ENCODE measurements at regions not wholly inside any gene's neighbourhood (a gene's known extent, or its start where the extent isn't known, plus 50 kb on each side); places are given as distances from the start of the nearest gene placed in this dataset.
A peak's percentile ranks its signal among the peaks of the same experiment; 100 is the strongest.

GRCh38 chr10:129028451-129028850 lies 438.6 kb upstream of the MGMT start:
- Mint-ChIP-seq H3K4me1 (ENCODE audit: low read depth) (peaks cover 4% of the 10 kb centered on the region), H3K9me3 (no peaks in the 10 kb centered on the region), H3K27ac (no peak overlapping the region), H3K36me3 (ENCODE audit: low read depth) (no peaks in the 10 kb centered on the region), H3K4me3 (no peak overlapping the region), H3K27me3 (peaks cover 11% of the 10 kb centered on the region)

- no peak overlapping the region for H3K27ac Mint-ChIP-seq
- H3K27me3 Mint-ChIP-seq, result peaks cover 17% of the 10 kb centered on the region
- no peaks in the 10 kb centered on the region for H3K9me3 Mint-ChIP-seq
- peaks cover 9% of the 10 kb centered on the region for H3K4me1 Mint-ChIP-seq (ENCODE audit: low read depth)
- H3K4me3 Mint-ChIP-seq, result no peak overlapping the region
- no peaks in the 10 kb centered on the region for H3K36me3 Mint-ChIP-seq (ENCODE audit: low read depth)
Observed at GRCh38 chr10:129029051-129029450, 438.0 kb upstream of the MGMT start.

DNA sequence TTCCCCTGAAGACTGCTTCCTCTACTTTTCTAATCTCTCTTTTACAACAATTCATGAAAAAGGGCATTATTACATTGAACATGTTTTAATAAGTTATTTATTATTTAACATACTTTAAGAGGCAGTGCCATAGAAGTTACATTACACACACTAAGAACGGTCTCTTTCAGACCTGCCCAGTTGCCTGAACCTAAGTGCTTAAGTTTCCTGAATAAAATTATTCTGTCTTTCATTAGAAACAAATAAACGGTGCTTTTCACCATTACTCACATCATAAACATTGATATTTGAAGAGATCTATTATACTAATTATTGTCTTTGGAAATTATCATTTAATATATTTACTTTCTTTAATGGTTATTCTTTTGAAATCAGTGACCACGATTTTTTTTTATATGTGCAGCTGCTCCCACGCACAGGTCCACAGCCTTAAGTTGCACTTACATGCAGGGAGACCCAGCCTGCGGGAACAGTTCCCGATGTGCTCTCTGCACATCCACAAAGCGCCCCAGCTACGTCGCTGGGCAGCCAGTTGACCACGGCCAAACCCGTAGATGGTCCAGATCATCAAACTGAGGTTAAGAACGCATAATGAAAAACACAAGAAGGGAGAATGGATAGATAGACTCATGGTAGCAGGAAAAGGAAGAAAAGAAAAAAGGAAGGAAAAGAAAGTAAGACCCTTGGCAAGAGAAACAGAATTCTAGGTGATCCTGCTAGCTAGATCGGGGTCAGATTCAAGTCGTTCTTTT lies 437.0 kb upstream of the MGMT start:
- peaks cover 25% of the 10 kb centered on the region for H3K27me3 Mint-ChIP-seq
- peaks cover 9% of the 10 kb centered on the region for H3K4me1 Mint-ChIP-seq (ENCODE audit: low read depth)
- H3K4me3 Mint-ChIP-seq, result no peak overlapping the region
- no peaks in the 10 kb centered on the region for H3K9me3 Mint-ChIP-seq
- H3K27ac Mint-ChIP-seq, result no peak overlapping the region
- H3K36me3 Mint-ChIP-seq (ENCODE audit: low read depth), result no peaks in the 10 kb centered on the region

DNA sequence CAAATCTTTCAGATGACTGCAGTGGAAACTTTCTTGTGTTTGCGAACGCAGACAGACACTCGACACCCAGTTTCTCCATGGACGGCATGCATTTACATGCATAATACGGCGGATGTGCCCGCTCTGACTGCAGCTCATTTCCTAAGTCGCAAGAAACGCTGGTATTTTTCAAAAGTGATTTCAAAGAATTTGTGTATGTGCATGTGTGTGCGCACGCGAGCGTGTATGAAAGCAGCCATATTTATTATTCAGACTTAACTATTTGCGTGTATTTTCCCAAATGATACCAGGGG lies 436.5 kb upstream of the MGMT start:
- Mint-ChIP-seq H3K27me3 (peaks cover 29% of the 10 kb centered on the region), H3K9me3 (no peaks in the 10 kb centered on the region), H3K4me3 (no peak overlapping the region), H3K4me1 (ENCODE audit: low read depth) (peaks cover 14% of the 10 kb centered on the region), H3K36me3 (ENCODE audit: low read depth) (no peaks in the 10 kb centered on the region), H3K27ac (no peak overlapping the region)

DNA sequence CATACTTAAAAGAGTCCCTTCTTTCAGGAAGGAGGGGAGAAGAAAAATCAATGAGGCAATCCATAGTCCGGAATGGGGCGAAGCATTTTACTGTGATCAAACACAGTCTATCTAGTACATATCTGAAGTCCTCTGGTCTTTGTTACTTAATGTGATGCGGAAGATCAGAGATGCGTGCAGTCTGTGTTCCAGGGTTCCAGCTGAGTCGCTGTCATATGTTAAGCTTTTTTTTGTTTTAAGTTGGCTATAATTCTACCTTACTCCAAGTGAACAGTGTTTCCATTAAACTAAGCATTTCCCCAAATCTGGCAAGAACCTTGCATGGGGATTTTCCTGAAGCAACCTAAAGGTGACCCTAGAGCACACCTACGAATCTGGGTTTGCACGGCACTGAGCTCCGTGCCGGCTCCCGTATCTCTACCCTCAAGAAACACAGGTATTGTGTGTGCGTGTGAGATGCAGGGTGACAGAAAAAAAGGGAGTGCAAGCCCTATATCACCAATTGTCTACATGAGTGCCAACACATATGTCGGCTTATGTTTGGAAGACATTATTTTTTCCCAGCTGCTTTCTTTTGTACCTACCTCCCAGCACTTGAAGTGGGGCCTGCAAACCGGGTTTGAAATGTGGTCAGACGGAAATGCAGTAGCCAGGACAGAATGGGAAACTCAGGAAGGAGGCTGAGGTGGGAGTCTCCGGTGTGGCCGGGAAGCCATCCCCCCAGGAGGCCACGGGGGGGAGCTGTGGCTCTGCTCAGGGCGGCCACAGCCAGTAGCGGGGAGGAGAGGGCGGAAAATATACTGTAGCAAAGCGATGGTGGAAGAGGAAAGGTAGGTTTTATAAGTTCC lies 435.8 kb upstream of the MGMT start:
- Mint-ChIP-seq H3K27ac (no peak overlapping the region), H3K4me3 (peak overlapping the region; percentile 5), H3K4me1 (ENCODE audit: low read depth) (peaks cover 21% of the 10 kb centered on the region), H3K27me3 (peaks cover 33% of the 10 kb centered on the region), H3K36me3 (ENCODE audit: low read depth) (no peaks in the 10 kb centered on the region), H3K9me3 (no peaks in the 10 kb centered on the region)

GRCh38 chr10:129031844-129032150 lies 435.2 kb upstream of the MGMT start:
- no peak overlapping the region for H3K27ac Mint-ChIP-seq
- peaks cover 25% of the 10 kb centered on the region for H3K4me1 Mint-ChIP-seq (ENCODE audit: low read depth)
- H3K4me3 Mint-ChIP-seq, result peak overlapping the region; percentile 5
- no peaks in the 10 kb centered on the region for H3K9me3 Mint-ChIP-seq
- no peaks in the 10 kb centered on the region for H3K36me3 Mint-ChIP-seq (ENCODE audit: low read depth)
- peaks cover 33% of the 10 kb centered on the region for H3K27me3 Mint-ChIP-seq

DNA sequence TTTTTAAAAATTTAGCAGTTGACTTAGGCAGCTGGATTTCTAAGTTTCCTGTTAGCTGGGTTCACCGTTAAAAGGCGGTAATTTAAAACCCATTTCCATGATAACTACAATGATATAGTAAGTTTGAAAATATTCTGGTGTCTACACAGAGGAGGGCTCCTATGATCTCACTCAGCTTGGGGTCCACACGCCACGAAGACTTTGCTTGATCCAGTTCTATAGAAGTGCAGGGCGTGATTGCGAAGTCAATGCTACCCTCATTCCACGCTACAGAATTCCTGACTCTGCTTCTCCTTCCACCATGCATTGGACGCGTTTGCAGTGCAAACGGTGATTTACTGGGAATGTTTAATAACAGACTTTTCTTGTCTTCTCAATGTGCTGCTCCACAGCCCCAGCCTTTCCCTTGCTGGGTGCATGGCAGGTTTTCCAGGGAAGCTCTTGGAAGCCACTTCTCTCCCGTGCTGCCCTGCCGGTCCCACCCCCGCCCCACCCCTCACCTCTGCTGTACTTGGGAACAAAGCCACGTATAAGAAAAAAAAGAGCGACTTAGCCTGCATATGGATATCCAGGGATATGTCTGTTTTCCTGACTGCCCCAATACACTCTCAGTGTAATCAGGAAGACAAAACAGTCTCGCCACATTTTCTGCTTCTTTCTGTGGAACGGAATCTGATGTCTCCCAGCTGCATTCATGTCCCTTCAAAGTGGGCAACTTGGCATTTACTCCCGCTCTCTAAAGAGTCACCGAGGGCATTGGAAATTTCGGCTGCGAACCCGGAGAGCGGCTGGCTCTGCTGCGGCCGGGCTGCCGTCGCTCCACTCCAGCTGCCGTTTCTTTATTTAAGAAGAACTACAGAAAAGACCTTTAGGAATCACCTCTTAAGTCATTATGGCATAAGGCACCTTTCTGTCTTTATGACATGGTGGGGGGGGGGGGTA lies 434.4 kb upstream of the MGMT start:
- Mint-ChIP-seq H3K27me3 (peaks cover 33% of the 10 kb centered on the region), H3K4me3 (no peak overlapping the region), H3K4me1 (ENCODE audit: low read depth) (peaks cover 25% of the 10 kb centered on the region), H3K36me3 (ENCODE audit: low read depth) (no peaks in the 10 kb centered on the region), H3K9me3 (no peaks in the 10 kb centered on the region), H3K27ac (no peak overlapping the region)

DNA sequence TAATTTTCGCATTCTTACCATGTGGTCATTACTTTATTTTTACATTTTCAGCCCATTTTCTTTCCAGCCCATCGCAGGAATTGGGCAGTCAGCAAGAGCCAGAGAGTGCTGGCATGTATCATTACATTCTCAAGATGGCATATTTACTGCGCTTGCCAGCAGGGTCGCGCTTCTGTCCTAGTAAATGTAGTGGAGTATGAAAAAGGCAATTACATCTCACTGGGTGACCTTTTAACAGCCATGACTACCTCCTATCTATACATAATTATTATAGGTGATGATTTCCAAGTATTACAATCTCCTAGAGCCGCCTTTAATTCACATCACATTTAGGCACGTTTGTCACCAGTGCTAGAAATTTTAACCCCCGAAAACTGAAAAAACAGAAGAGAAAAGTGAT lies 433.7 kb upstream of the MGMT start:
- Mint-ChIP-seq H3K4me3 (no peak overlapping the region), H3K27me3 (peaks cover 33% of the 10 kb centered on the region), H3K27ac (no peak overlapping the region), H3K9me3 (no peaks in the 10 kb centered on the region), H3K4me1 (ENCODE audit: low read depth) (peaks cover 25% of the 10 kb centered on the region), H3K36me3 (ENCODE audit: low read depth) (no peaks in the 10 kb centered on the region)

DNA sequence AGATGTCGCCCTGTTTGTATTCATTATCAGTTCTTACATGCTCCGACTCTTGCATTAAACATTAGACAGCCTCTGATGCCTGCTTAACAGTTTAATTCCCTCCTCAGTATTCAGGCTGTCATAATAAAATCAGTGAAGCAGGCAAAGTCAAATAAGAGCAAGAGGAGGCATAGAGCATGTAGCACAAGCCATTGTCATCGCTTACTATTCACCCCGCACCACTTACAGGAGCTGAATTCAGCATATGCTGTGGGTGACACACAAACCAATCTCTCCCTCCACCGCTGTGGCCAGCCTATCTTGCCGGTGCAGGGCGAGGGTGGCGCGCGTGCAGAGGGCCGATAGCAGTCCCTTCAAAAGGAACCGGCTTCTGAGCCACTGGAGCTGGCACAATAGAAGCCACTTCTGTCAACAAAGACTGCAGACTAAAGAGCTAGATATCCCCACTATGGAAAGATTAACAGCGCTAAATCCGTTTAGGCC lies 433.2 kb upstream of the MGMT start:
- H3K4me3 Mint-ChIP-seq, result no peak overlapping the region
- peaks cover 33% of the 10 kb centered on the region for H3K27me3 Mint-ChIP-seq
- H3K27ac Mint-ChIP-seq, result no peak overlapping the region
- no peaks in the 10 kb centered on the region for H3K9me3 Mint-ChIP-seq
- no peaks in the 10 kb centered on the region for H3K36me3 Mint-ChIP-seq (ENCODE audit: low read depth)
- peaks cover 28% of the 10 kb centered on the region for H3K4me1 Mint-ChIP-seq (ENCODE audit: low read depth)

- Mint-ChIP-seq H3K9me3 (no peaks in the 10 kb centered on the region), H3K36me3 (ENCODE audit: low read depth) (no peaks in the 10 kb centered on the region), H3K4me3 (peak overlapping the region; percentile 50), H3K27me3 (peaks cover 33% of the 10 kb centered on the region), H3K4me1 (ENCODE audit: low read depth) (peaks cover 28% of the 10 kb centered on the region), H3K27ac (peak overlapping the region; percentile 67)
Observed at GRCh38 chr10:129035052-129035827, 431.8 kb upstream of the MGMT start.

- Mint-ChIP-seq H3K4me3 (no peak overlapping the region), H3K27ac (no peak overlapping the region), H3K9me3 (no peaks in the 10 kb centered on the region), H3K4me1 (ENCODE audit: low read depth) (peaks cover 35% of the 10 kb centered on the region), H3K36me3 (ENCODE audit: low read depth) (no peaks in the 10 kb centered on the region), H3K27me3 (peaks cover 31% of the 10 kb centered on the region)
Observed at GRCh38 chr10:129038522-129038921, 428.5 kb upstream of the MGMT start.

GRCh38 chr10:129039406-129040370 lies 427.4 kb upstream of the MGMT start:
- no peak overlapping the region for H3K4me3 Mint-ChIP-seq
- H3K36me3 Mint-ChIP-seq (ENCODE audit: low read depth), result no peaks in the 10 kb centered on the region
- peaks cover 31% of the 10 kb centered on the region for H3K4me1 Mint-ChIP-seq (ENCODE audit: low read depth)
- no peak overlapping the region for H3K27ac Mint-ChIP-seq
- H3K9me3 Mint-ChIP-seq, result no peaks in the 10 kb centered on the region
- peaks cover 26% of the 10 kb centered on the region for H3K27me3 Mint-ChIP-seq

GRCh38 chr10:129040377-129040776 lies 426.7 kb upstream of the MGMT start:
- Mint-ChIP-seq H3K36me3 (ENCODE audit: low read depth) (no peaks in the 10 kb centered on the region), H3K9me3 (no peaks in the 10 kb centered on the region), H3K4me3 (no peak overlapping the region), H3K27ac (no peak overlapping the region), H3K4me1 (ENCODE audit: low read depth) (peaks cover 27% of the 10 kb centered on the region), H3K27me3 (peaks cover 22% of the 10 kb centered on the region)

Measured in stimulated activated naive CD8-positive, alpha-beta T cell treated with anti-CD3 and anti-CD28 coated beads, Interleukin-15, Interleukin-2, amounts not matched to agents 100 ng/mL and 50 ng/mL, for 24 hours (primary cell).